GM13976 (cell line): ENCODE measurements at regions not wholly inside any gene's neighbourhood (a gene's known extent, or its start where the extent isn't known, plus 50 kb on each side); places are given as distances from the start of the nearest gene placed in this dataset.

Source experiments
- DNase-seq: peaks from one replicate; pipeline ENCODE4 v3.0.0; 2012; ENCODE audit warnings: low spot score
- CTCF ChIP-seq: IDR thresholded peaks from 2 replicates; pipeline ENCODE4 v1.5.1; 2012; ENCODE audit warnings: borderline replicate concordance, mild to moderate bottlenecking; ENCODE audit not compliant: insufficient read depth; ENCODE audit errors: extremely low read depth, missing control alignments, control extremely low read depth
- in situ Hi-C: fragments of 300-500 bp; cut with MboI; formaldehyde crosslinking; loops from one replicate; pipeline ENCODE4 v1.12.0; 2022; ENCODE audit warnings: low sequenced_read_pairs, mixed read lengths, inconsistent platforms; ENCODE audit not compliant: unreplicated experiment

GRCh38 chr6:44668976-44669934, 281.7 kb downstream of the CDC5L start:
- no peak for TF ChIP-seq CTCF
- in situ Hi-C loops: loop anchor here (10.0 to 25.0 kb wide), 2 partner anchors 743 to 1256 kb away; no protein-coding TSS in a partner anchor
- no peak for DNase-seq

GRCh38 chr6:44670146-44670545, 282.6 kb downstream of the CDC5L start:
- in situ Hi-C loops: loop anchor here (25.0 kb wide), 1 partner anchor 742 kb away; no protein-coding TSS in a partner anchor
- DNase-seq: no peak
- no peak for TF ChIP-seq CTCF

GRCh38 chr6:44671333-44671732, 283.8 kb downstream of the CDC5L start:
- TF ChIP-seq CTCF: no peak
- in situ Hi-C loops: loop anchor here (25.0 kb wide), 1 partner anchor 741 kb away; no protein-coding TSS in a partner anchor
- DNase-seq: no peak

- DNase-seq: no peak
- in situ Hi-C loops: loop anchor here (25.0 kb wide), 1 partner anchor 740 kb away; no protein-coding TSS in a partner anchor
- TF ChIP-seq CTCF: no peak
Observed at GRCh38 chr6:44672086-44672485, 284.6 kb downstream of the CDC5L start.

GRCh38 chr6:44672841-44673240, 285.3 kb downstream of the CDC5L start:
- no peak for DNase-seq
- TF ChIP-seq CTCF: no peak

GRCh38 chr6:44674226-44675155, 287.0 kb downstream of the CDC5L start:
- no peak for DNase-seq
- no peak for TF ChIP-seq CTCF
- in situ Hi-C loops: loop anchor here (25.0 kb wide), 1 partner anchor 738 kb away; no protein-coding TSS in a partner anchor

More at GRCh38 chr6:44672841-44673240, 285.3 kb downstream of the CDC5L start:
- in situ Hi-C loops: loop anchor here (25.0 kb wide), 1 partner anchor 739 kb away; no protein-coding TSS in a partner anchor
